Activated CD8-positive, alpha-beta memory T cell treated with anti-CD3 and anti-CD28 coated beads for 48 hours (primary cell): ENCODE measurements at regions not wholly inside any gene's neighbourhood (a gene's known extent, or its start where the extent isn't known, plus 50 kb on each side); places are given as distances from the start of the nearest gene placed in this dataset.
"Not testable (repeated sequence)": the region's sequence is repeated elsewhere in the genome, so short reads cannot be mapped to it uniquely, and the experiment has no call there.

ENCODE experiments used
- DNase-seq, 3 experiments: peaks; one replicate each; pipeline ENCODE4 v3.0.0-alpha.2; 2020; ENCODE audit warnings: low read depth in 2 of 3, low spot score in 2 of 3

- DNase-seq, result not testable (repeated sequence)
Measured at GRCh38 chr3:159681717-159682116, 306.9 kb upstream of the IL12A start.

GRCh38 chr3:159685801-159686200, 302.8 kb upstream of the IL12A start:
- DNase-seq, result no peak

GRCh38 chr3:159693226-159693625, 295.4 kb upstream of the IL12A start:
- DNase-seq, result no peak

GRCh38 chr3:159711560-159712333, 276.9 kb upstream of the IL12A start:
- DNase-seq, result no peak

DNA sequence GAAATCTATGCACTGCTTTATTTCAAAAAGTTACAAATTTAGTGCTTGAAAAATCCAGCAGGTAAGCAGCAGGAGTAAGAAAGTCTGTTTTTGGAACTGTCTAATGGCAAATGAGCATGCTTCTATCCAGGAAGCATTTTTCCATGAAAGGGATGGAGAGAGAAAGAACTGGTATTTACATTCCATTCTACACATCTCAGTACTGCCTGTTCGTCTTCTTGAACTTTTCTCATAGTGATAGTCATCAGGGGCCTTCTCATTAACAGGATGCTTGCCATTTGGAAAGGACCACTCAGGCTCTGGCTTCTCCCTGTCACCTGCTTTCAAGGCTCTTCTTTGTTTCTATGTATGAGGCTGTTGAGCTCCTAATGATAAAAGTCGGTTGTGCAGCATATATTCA, 267.3 kb upstream of the IL12A start:
- no peak for DNase-seq

DNA sequence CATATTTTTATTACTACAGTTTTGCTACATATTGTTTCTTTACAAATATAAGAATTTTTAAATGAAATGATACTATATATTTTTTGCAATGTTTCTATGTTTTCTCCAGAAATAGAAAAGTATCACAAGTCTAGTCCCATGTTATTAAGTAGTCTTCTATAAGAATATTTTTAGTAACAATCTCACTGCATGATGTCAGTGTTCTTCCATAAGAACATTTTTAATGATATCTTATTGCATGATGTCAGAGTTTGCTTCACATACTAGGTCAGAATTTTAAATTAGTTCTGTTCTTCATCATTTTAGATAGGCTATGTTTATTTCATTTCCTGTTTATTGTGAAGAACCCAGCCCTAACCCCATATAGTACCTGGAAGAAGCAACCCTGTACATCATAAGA, 265.3 kb upstream of the IL12A start:
- DNase-seq, result no peak

DNA sequence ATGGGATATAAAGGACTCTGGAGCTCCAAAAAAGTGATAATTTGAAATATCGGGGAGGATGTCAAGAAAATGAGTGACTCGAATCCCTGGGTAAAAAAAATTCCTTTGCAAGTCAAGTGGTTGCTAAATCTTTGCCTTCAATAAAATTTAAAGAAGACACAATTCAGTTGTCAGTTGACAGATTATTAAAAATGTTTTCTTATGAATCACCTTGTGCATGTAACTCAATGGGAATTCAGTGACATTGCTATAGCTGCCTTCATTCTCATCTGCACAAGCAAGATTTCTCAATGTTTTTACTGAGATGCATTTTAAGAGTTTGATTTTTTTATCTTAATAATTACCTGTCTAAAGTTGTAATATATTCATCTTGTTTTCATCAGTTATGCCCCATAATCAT, 264.0 kb upstream of the IL12A start:
- no peak for DNase-seq

DNA sequence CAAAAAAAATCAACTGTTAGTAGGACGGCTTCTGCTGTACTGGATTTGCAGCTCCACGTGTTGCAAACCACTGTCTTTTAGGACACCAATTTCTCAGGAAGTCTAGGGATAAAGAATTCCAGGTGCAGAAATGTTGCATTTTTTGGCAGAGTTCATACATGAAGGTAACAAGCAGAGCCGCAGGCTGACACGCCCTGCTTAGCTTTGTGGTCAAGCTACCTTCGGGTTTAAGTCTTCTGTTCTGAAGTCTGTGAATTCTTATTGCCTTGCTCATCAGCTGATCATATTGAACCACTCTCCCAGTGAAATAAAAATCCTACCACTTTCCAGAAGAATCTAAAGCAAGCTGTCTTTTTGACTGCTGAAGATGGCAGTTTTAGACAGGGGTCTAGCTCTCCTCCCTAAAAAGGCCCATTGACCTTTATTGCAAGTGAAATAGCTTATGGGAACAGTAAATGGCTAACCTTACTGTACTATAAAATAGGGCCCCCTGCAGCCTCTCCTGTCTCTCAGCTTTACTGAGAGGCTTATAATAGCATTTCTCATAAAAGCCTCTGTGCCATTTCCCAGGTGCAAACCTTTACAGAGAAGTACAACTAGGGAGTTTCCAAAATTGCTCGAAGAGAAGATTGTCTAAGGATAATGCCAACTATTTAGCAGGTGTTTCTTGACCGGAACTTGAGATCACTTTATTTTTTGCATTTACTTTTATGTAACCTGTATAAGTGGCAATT, 262.2 kb upstream of the IL12A start:
- DNase-seq, result no peak

DNA sequence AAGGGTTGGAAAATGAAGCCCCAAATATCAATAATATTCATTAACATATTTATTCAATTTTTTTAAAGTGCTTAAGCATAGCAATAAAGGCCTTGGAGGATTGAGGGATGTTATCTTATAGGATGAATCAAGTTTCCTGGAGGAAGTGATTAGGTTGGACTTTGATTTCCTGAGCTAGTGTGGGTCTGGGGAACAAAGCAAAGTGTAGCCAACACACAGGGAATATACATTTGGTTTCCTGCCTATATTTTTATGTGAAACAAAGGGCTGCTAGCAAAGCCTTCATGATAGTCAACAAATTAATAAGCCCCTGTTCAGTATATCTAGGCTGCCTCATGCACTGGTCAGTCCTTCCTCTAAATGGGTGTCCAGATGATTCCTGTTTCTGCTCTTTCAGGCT, 261.1 kb upstream of the IL12A start:
- DNase-seq, result no peak

- no peak for DNase-seq
Measured at GRCh38 chr3:159731254-159731653, 257.4 kb upstream of the IL12A start.

DNA sequence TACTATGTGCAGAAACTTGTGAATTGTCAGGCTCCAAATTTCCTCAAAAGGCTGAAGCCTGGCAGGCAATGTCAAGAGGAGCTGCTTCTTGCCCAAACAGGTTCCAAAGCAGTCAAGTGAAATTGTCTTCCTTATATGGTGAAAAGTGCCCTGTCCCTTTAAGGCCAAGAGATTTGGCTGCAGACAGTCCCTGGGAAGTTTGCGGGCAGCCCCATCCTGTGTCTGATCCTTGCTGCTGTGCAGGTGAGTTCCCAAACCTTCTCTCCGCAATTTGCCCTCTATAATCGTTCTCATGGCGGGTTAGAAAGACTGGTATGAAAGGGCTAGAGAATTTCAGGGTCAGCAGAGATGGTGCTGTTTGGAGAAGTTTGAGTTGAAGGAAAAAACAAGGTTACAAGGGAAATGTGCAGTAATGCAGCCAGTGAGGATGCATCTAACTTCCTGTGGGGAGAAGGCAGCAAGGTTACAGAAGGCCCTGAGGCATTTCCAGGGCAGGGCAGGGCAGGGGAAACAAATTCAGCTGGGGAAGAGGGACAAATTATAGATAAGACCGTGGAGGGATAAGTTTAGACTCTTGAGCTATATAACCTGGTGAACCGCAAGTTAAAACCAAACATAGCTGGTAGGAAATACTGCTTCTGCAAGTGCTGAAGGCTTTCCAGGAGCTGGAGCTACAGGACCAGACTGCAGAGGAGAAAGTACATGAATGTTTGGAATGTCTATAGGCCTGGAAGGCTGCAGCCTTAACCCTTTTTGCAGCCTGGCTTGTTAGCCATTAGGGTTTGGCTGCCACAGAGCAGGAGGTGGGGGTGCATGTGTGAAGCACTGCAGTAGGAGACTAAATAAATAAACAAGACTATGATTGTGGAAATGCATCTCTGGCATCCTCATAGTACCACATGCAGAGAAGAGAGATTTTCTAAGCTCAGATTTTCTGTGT, 256.2 kb upstream of the IL12A start:
- no peak for DNase-seq

GRCh38 chr3:159733194-159733860, 255.3 kb upstream of the IL12A start:
- no peak for DNase-seq

DNA sequence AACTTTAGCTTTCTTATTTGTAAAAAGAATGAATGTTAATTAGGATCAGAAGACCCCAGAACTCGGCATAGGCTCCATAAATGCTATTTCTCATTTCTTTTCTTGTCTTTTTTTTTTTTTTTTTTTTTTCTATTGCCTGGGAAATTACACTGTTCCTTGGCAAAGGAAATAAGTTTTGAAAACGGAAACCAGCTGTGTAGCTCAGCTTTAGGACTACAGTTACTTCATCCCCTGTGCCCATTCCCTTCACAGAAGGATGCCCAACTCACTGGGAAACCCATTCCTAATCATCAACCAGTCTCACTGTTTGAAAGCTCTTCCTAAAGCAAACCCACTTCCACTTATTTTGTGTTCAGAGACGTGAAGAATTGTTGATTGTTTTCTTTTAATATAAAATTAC, 254.0 kb upstream of the IL12A start:
- no peak for DNase-seq

DNA sequence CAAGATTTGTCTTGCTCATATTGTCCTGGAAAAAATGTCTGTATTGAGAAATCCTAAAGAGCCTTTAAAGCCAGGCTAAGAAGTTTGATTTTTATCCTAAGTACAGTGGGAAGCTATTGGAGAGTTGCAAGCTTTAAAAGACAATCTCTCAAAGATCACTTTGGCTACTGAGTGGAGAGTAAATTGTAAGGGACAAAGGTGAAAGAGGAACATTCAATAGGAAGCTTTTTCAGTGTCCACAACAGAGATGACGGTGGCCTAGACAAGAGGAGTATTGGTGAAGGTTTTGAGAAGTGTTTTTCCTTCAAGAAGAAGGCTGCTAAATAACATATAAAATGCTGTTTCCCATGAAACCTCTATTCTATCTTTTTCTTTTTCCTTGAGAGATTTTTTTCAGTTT, 249.5 kb upstream of the IL12A start:
- no peak for DNase-seq

- DNase-seq, result no peak
Measured at GRCh38 chr3:159739969-159740368, 248.7 kb upstream of the IL12A start.

DNA sequence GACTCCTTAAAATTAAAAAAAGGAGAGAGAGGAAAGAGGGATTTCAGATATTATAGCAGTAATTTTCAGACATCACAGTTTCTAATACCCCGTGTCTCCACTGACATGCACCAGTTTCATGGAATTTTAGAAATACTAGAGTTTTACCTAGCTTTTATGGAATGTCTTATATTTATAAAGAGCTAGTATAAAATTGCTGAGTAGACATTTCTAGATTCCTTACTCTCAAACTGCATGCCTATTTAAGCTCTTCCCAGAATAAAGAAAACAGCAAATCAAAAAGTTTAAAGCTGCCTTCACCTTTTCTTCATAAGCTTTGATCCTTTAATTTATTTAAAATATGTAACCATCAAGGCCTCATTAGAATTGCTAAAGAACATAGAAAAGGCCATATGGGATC, 247.4 kb upstream of the IL12A start:
- DNase-seq, result no peak

DNA sequence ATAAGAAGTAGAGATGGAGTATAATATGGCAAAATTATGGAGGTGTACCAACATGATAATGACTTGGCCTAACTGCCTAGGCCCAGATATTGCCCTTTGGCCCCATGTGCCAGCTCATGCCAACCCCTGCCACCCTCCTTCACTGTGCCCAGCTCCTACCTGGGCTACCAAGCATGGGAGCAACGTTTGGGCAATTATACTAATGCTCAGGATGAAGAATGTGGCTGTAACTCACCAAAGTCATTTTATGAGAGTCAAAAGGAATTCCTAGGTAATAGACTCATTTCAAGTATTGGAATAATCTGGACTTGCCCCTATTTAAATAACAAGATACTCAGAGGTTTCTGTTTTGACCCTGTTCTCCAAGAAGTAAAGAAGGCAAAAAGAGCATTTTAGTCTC, 240.2 kb upstream of the IL12A start:
- no peak for DNase-seq

GRCh38 chr3:159749406-159749805, 239.2 kb upstream of the IL12A start:
- no peak for DNase-seq

- no peak for DNase-seq
Measured at GRCh38 chr3:159751146-159751545, 237.5 kb upstream of the IL12A start.

GRCh38 chr3:159751752-159752151, 236.9 kb upstream of the IL12A start:
- DNase-seq, result no peak
